Nephron (organoid): ENCODE measurements at regions not wholly inside any gene's neighbourhood (a gene's known extent, or its start where the extent isn't known, plus 50 kb on each side); places are given as distances from the start of the nearest gene placed in this dataset.
"Not testable (repeated sequence)": the region's sequence is repeated elsewhere in the genome, so short reads cannot be mapped to it uniquely, and the experiment has no call there.

ENCODE experiments used
- H3K27ac Mint-ChIP-seq, 3 experiments: 2 replicates each; pipeline ENCODE4 v1.8.0; 2020; ENCODE audit warnings: mixed read lengths in 3 of 3, mild to moderate bottlenecking in 2 of 3, moderate library complexity in 1 of 3
- H3K27me3 Mint-ChIP-seq: 2 replicates; pipeline ENCODE4 v1.8.0; 2021; ENCODE audit warnings: low read depth, mild to moderate bottlenecking, moderate library complexity, mixed read lengths
- H3K36me3 Mint-ChIP-seq: 2 replicates; pipeline ENCODE4 v1.8.0; 2020; ENCODE audit warnings: low read depth, mixed read lengths
- H3K4me1 Mint-ChIP-seq: 2 replicates; pipeline ENCODE4 v1.8.0; 2020; ENCODE audit warnings: mixed read lengths
- H3K4me3 Mint-ChIP-seq, 3 experiments: 2 replicates each; pipeline ENCODE4 v1.8.0; 2020; ENCODE audit warnings: mild to moderate bottlenecking in 3 of 3, mixed read lengths in 3 of 3, moderate library complexity in 2 of 3
- H3K9me3 Mint-ChIP-seq: 2 replicates; pipeline ENCODE4 v1.8.0; 2020; ENCODE audit warnings: mixed read lengths
- TF ChIP-seq, protein P1 (sequence below), 3 experiments: fragments of 200-600 bp; sonication (generic); IDR thresholded peaks; one replicate each; pipeline ENCODE4 v1.5.0; 2021; ENCODE audit warnings: antibody characterized with exemption in 3 of 3; ENCODE audit not compliant: unreplicated experiment in 3 of 3

DNA sequence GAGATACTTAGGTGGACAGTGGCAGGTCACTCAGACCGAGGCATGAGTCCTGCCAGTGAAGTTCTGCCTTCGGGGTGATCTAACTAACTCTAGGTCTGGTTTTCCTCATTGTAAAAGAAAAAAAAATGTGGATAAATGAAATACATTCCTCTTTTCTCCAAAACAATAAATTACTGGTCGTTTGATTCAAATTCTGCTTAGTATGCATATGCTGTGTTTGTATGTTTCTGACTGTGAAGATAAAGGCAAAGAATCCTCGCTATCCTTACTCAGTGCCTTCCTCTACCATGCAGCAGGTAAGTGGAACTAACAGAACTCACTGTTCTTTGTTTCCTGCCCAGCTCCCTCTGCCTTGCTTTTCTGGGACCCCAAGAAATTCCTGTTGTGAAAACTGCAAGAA is 330.1 kb downstream of the SUCLG1 start:
- Mint-ChIP-seq H3K9me3 (no peaks in the 10 kb centered on the region), H3K36me3 (no peaks in the 10 kb centered on the region), H3K27me3 (peaks cover 4% of the 10 kb centered on the region), H3K4me3 (no peak overlapping the region), H3K27ac (no peak overlapping the region), H3K4me1 (peaks cover 20% of the 10 kb centered on the region)
- TF ChIP-seq, protein P1, sequence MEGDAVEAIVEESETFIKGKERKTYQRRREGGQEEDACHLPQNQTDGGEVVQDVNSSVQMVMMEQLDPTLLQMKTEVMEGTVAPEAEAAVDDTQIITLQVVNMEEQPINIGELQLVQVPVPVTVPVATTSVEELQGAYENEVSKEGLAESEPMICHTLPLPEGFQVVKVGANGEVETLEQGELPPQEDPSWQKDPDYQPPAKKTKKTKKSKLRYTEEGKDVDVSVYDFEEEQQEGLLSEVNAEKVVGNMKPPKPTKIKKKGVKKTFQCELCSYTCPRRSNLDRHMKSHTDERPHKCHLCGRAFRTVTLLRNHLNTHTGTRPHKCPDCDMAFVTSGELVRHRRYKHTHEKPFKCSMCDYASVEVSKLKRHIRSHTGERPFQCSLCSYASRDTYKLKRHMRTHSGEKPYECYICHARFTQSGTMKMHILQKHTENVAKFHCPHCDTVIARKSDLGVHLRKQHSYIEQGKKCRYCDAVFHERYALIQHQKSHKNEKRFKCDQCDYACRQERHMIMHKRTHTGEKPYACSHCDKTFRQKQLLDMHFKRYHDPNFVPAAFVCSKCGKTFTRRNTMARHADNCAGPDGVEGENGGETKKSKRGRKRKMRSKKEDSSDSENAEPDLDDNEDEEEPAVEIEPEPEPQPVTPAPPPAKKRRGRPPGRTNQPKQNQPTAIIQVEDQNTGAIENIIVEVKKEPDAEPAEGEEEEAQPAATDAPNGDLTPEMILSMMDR (IDR thresholded peaks at IDR 0.05; ENCODE audit: unreplicated experiment in 3 of 3) = no peak

DNA sequence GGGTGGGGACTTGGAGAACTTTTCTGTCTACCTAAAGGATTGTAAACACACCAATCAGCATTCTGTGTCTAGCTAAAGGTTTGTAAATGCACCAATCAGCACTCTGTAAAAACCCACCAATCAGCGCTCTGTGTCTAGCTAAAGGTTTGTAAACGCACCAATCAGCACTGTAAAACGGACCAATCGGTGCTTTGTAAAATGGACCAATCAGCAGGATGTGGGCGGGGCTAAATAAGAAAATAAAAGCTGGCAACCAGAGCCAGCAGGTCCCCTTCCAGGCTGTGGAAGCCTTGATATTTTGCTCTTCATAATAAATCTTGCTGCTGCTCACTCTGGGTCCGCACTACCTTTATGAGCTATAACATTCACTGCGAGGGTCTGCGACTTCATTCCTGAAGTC is 331.3 kb downstream of the SUCLG1 start:
- H3K36me3 Mint-ChIP-seq = not testable (repeated sequence)

DNA sequence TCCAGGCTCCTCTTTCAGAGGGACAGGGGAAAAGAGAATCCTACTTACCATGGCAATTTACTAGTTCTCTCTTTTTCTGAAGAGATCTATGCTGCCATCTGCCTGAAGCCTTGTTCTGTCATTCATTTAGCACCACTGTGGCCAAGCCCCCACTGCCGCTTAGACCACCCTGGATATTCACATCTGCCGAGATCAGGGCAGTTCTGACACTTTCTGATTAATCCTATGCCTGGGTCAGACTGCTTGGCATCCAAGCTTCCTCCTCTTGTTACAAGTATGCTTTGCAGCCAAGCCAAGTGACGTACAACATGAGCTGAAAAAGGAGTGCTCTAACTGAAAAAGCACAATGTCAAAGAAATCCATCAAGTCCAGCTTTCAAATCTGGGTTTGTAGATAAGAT is 332.6 kb downstream of the SUCLG1 start:
- peaks cover 11% of the 10 kb centered on the region for H3K4me1 Mint-ChIP-seq
- peak overlapping the region in 1 of 3 experiments; percentile 9 for H3K27ac Mint-ChIP-seq
- no peak overlapping the region for H3K4me3 Mint-ChIP-seq
- TF ChIP-seq, protein P1 (IDR thresholded peaks at IDR 0.05; ENCODE audit: unreplicated experiment in 3 of 3) = no peak
- H3K9me3 Mint-ChIP-seq = no peaks in the 10 kb centered on the region
- H3K36me3 Mint-ChIP-seq = no peaks in the 10 kb centered on the region
- H3K27me3 Mint-ChIP-seq = peaks cover 4% of the 10 kb centered on the region

More for the DNA sequence above, 331.3 kb downstream of the SUCLG1 start:
- H3K27me3 Mint-ChIP-seq, H3K27ac Mint-ChIP-seq, H3K9me3 Mint-ChIP-seq, H3K4me3 Mint-ChIP-seq: not testable (repeated sequence)
- H3K4me1 Mint-ChIP-seq = peaks cover 20% of the 10 kb centered on the region

DNA sequence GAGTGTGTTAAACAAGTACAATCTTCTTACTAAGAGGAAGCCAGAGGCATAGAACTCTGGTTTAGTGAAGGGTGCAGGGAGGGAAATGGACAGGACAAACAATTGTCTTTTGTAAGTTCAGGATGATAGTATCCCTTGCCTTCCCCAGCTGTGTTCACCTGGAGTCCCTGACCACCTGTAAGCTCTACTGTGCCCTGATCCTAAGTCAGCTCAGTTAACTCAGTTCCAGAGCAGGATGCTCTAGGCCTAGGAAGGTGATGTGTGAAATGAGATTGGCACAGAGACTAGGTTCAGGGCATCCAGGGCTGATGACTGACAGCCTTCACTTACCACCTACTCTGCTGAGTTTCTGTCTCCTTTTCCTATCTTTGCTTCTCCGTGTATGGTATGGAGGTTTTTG is 333.0 kb downstream of the SUCLG1 start:
- Mint-ChIP-seq H3K36me3 (no peaks in the 10 kb centered on the region), H3K4me1 (peaks cover 13% of the 10 kb centered on the region), H3K4me3 (no peak overlapping the region), H3K27me3 (peaks cover 4% of the 10 kb centered on the region), H3K27ac (peak overlapping the region in 1 of 3 experiments; percentile 9), H3K9me3 (no peaks in the 10 kb centered on the region)
- TF ChIP-seq, protein P1 (IDR thresholded peaks at IDR 0.05; ENCODE audit: unreplicated experiment in 3 of 3) = no peak

DNA sequence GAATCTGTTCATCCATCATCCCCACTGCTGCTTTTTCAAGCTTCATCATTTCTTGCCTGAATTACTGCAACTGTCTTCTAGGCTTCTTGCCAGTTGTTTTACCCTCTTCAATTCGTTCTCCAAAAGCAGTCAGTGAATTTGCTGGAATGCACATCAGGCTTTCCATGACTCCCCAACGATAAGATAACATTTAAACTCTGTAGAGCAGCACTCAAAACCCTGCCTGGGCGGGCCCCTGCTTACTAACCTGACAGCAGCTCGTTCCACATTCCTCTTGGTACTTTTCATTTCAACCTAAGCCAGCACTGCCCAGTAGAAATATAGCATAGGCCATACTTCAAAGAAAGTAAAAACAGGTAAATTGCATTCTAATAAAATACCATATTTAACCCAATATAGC is 342.9 kb downstream of the SUCLG1 start:
- H3K4me1 Mint-ChIP-seq = peaks cover 3% of the 10 kb centered on the region
- H3K9me3 Mint-ChIP-seq = peaks cover 17% of the 10 kb centered on the region
- H3K4me3 Mint-ChIP-seq = no peak overlapping the region
- H3K27me3 Mint-ChIP-seq = no peaks in the 10 kb centered on the region
- TF ChIP-seq, protein P1 (IDR thresholded peaks at IDR 0.05; ENCODE audit: unreplicated experiment in 3 of 3) = no peak
- no peak overlapping the region for H3K27ac Mint-ChIP-seq
- no peaks in the 10 kb centered on the region for H3K36me3 Mint-ChIP-seq

DNA sequence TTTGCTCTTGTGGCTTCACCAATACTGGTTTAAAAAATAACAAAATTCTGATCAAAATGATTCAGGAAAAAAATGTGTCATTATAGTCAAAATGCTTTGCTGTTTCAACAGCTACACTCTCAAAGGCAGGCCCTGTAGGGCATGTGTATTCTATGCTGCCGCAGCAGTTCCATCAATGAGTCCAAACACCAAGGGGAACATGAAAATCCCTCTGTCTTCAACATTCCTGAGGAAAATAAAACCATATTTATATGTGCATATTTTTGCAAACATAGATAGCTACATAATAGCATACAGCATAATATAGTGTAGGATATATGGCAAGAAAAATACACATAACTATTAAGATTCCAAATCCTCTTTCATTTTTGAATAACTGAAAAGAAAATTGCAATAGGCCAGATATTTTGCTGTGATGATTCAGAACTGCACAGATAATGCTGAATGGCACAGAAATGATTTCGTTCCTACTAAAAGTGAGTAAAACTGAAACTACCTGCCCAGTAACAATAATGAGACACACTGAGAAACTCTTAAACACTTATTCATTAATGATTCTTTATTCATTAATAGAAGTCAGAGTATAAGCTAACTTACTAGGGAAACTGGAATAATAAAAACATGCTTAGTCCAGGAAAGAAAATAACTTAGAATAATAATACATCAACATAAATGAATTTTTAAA is 343.8 kb downstream of the SUCLG1 start:
- TF ChIP-seq, protein P1 (IDR thresholded peaks at IDR 0.05; ENCODE audit: unreplicated experiment in 3 of 3) = no peak
- no peak overlapping the region for H3K4me3 Mint-ChIP-seq
- no peak overlapping the region for H3K27ac Mint-ChIP-seq
- no peaks in the 10 kb centered on the region for H3K36me3 Mint-ChIP-seq
- no peaks in the 10 kb centered on the region for H3K4me1 Mint-ChIP-seq
- peaks cover 17% of the 10 kb centered on the region for H3K9me3 Mint-ChIP-seq
- H3K27me3 Mint-ChIP-seq = no peaks in the 10 kb centered on the region

DNA sequence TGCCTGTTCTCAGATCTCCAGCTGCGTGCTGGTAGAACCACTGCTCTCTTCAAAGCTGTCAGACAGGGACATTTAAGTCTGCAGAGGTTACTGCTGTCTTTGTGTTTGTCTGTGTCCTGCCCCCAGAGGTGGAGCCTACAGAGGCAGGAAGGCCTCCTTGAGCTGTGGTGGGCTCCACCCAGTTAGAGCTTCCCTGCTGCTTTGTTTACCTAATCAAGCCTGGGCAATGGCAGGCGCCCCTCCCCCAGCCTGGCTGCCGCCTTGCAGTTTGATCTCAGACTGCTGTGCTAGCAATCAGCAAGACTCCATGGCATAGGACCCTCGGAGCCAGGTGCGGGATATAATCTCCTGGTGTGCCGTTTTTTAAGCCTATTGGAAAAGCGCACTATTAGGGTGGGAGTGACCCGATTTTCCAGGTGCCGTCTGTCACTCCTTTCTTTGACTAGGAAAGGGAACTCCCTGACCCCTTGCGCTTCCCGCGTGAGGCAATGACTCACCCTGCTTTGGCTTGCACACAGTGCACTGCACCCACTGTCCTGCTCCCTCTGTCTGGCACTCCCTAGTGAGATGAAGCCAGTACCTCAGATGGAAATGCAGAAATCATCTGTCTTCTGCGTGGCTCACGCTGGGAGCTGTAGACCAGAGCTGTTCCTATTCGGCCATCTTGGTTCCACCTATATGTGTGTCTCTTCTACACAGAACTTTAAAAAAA is 355.1 kb downstream of the SUCLG1 start:
- not testable (repeated sequence) for H3K4me3 Mint-ChIP-seq

More for the DNA sequence above, 355.1 kb downstream of the SUCLG1 start:
- Mint-ChIP-seq H3K36me3 (peaks cover 11% of the 10 kb centered on the region), H3K9me3 (peaks cover 36% of the 10 kb centered on the region)
- H3K27me3 Mint-ChIP-seq, H3K4me1 Mint-ChIP-seq, H3K27ac Mint-ChIP-seq: not testable (repeated sequence)
